ENCODE measurements at regions not wholly inside any gene's neighbourhood (a gene's known extent, or its start where the extent isn't known, plus 50 kb on each side); places are given as distances from the start of the nearest gene placed in this dataset.
A peak's percentile ranks its signal among the peaks of the same experiment; 100 is the strongest.
"Not testable (repeated sequence)": the region's sequence is repeated elsewhere in the genome, so short reads cannot be mapped to it uniquely, and the experiment has no call there.

- DNase-seq (ENCODE audit: low spot score): not testable (repeated sequence)
Measured at GRCh38 chr3:106073806-106074205, 205.0 kb upstream of the CBLB start.

- DNase-seq (ENCODE audit: low spot score): not testable (repeated sequence)
Measured at GRCh38 chr3:106075731-106076130, 206.9 kb upstream of the CBLB start.

- DNase-seq (ENCODE audit: low spot score): no peak
Measured at GRCh38 chr3:106078635-106079034, 209.8 kb upstream of the CBLB start.

- DNase-seq (ENCODE audit: low spot score): no peak
Measured at GRCh38 chr3:106082616-106083015, 213.8 kb upstream of the CBLB start.

- no peak for DNase-seq (ENCODE audit: low spot score)
Measured at GRCh38 chr3:106083207-106083606, 214.4 kb upstream of the CBLB start.

GRCh38 chr3:106083854-106084253, 215.0 kb upstream of the CBLB start:
- no peak for DNase-seq (ENCODE audit: low spot score)

GRCh38 chr3:106086038-106086437, 217.2 kb upstream of the CBLB start:
- no peak for DNase-seq (ENCODE audit: low spot score)

- DNase-seq (ENCODE audit: low spot score): peak; percentile 2
Measured at GRCh38 chr3:106086636-106087035, 217.8 kb upstream of the CBLB start.

- no peak for DNase-seq (ENCODE audit: low spot score)
Measured at GRCh38 chr3:106088304-106088703, 219.5 kb upstream of the CBLB start.

GRCh38 chr3:106088899-106089298, 220.1 kb upstream of the CBLB start:
- DNase-seq (ENCODE audit: low spot score): no peak

GRCh38 chr3:106089806-106090205, 221.0 kb upstream of the CBLB start:
- DNase-seq (ENCODE audit: low spot score): no peak

- no peak for DNase-seq (ENCODE audit: low spot score)
Measured at GRCh38 chr3:106092792-106093191, 224.0 kb upstream of the CBLB start.

GRCh38 chr3:106093616-106094015, 224.8 kb upstream of the CBLB start:
- DNase-seq (ENCODE audit: low spot score): no peak

GRCh38 chr3:106097817-106098435, 229.1 kb upstream of the CBLB start:
- DNase-seq (ENCODE audit: low spot score): no peak

- no peak for DNase-seq (ENCODE audit: low spot score)
Measured at GRCh38 chr3:106103383-106103782, 234.6 kb upstream of the CBLB start.

- no peak for DNase-seq (ENCODE audit: low spot score)
Measured at GRCh38 chr3:106104078-106104477, 235.3 kb upstream of the CBLB start.

- no peak for DNase-seq (ENCODE audit: low spot score)
Measured at GRCh38 chr3:106108925-106109324, 240.1 kb upstream of the CBLB start.

- not testable (repeated sequence) for DNase-seq (ENCODE audit: low spot score)
Measured at GRCh38 chr3:106112561-106112960, 243.7 kb upstream of the CBLB start.

- DNase-seq (ENCODE audit: low spot score): no peak
Measured at GRCh38 chr3:106113747-106114146, 244.9 kb upstream of the CBLB start.

GRCh38 chr3:106114220-106114619, 245.4 kb upstream of the CBLB start:
- peak; percentile 70 for DNase-seq (ENCODE audit: low spot score)

GRCh38 chr3:106114848-106115247, 246.0 kb upstream of the CBLB start:
- DNase-seq (ENCODE audit: low spot score): peak; percentile 78

- DNase-seq (ENCODE audit: low spot score): no peak
Measured at GRCh38 chr3:106115557-106115956, 246.7 kb upstream of the CBLB start.

- no peak for DNase-seq (ENCODE audit: low spot score)
Measured at GRCh38 chr3:106116733-106117489, 248.1 kb upstream of the CBLB start.

- no peak for DNase-seq (ENCODE audit: low spot score)
Measured at GRCh38 chr3:106117490-106117858, 248.7 kb upstream of the CBLB start.

Measured in A172 (cell line).